Neural cell (in vitro differentiated cells): ENCODE measurements at regions not wholly inside any gene's neighbourhood (a gene's known extent, or its start where the extent isn't known, plus 50 kb on each side); places are given as distances from the start of the nearest gene placed in this dataset.

ENCODE experiments used
- EP300 ChIP-seq: fragments of 450-650 bp; conservative IDR thresholded peaks from 2 replicates; pipeline ENCODE4 v1.6.1; 2014; ENCODE audit warnings: antibody characterized with exemption, mild to moderate bottlenecking, moderate library complexity; ENCODE audit not compliant: poor library complexity, severe bottlenecking
- EZH2 ChIP-seq: fragments of 200-600, 300-800 bp; shearing (Covaris generic), sonication (generic); IDR thresholded peaks from 2 replicates; pipeline ENCODE4 v1.6.1; 2014; ENCODE audit warnings: antibody characterized with exemption, low read length, borderline replicate concordance, mild to moderate bottlenecking; ENCODE audit not compliant: insufficient read depth, poor library complexity, severe bottlenecking
- POLR2AphosphoS5 ChIP-seq: IDR thresholded peaks from 2 replicates; pipeline ENCODE4 v1.6.1; 2012
- RAD21 ChIP-seq: fragments of 450-650 bp; conservative IDR thresholded peaks from 2 replicates; pipeline ENCODE4 v1.6.1; 2014; ENCODE audit warnings: antibody characterized with exemption, mild to moderate bottlenecking, moderate library complexity
- TF ChIP-seq, protein P1 (sequence below): fragments of 450-650 bp; IDR thresholded peaks from 2 replicates; pipeline ENCODE4 v1.5.1; 2014; ENCODE audit warnings: antibody characterized with exemption, mild to moderate bottlenecking, moderate library complexity; ENCODE audit not compliant: poor library complexity, severe bottlenecking

GRCh38 chr1:58094221-58094620, 452.3 kb downstream of the OMA1 start:
- TF ChIP-seq EZH2 (no peak), EP300 (no peak), RAD21 (no peak), POLR2AphosphoS5 (no peak)
- TF ChIP-seq, protein P1, sequence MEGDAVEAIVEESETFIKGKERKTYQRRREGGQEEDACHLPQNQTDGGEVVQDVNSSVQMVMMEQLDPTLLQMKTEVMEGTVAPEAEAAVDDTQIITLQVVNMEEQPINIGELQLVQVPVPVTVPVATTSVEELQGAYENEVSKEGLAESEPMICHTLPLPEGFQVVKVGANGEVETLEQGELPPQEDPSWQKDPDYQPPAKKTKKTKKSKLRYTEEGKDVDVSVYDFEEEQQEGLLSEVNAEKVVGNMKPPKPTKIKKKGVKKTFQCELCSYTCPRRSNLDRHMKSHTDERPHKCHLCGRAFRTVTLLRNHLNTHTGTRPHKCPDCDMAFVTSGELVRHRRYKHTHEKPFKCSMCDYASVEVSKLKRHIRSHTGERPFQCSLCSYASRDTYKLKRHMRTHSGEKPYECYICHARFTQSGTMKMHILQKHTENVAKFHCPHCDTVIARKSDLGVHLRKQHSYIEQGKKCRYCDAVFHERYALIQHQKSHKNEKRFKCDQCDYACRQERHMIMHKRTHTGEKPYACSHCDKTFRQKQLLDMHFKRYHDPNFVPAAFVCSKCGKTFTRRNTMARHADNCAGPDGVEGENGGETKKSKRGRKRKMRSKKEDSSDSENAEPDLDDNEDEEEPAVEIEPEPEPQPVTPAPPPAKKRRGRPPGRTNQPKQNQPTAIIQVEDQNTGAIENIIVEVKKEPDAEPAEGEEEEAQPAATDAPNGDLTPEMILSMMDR = no peak
